ENCODE measurements at regions not wholly inside any gene's neighbourhood (a gene's known extent, or its start where the extent isn't known, plus 50 kb on each side); places are given as distances from the start of the nearest gene placed in this dataset.

DNA sequence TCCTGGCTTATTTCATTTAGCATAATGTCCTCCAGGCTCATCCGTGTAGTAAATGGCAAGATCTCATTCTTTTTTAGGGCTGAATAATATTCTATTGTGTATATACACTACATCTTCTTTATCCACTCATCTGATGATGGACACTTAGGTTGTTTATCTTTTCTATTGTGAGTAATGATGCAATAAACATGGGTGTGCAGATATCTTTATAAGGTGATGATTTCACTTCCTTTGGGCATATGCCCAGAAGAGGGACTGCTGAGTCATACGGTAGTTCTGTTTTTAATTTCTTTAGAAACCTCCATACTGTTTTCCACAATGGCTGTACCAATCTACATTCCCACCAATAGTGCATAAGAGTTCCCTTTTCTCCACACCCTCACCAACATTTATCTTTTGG, 317.6 kb upstream of the CNKSR2 start:
- no peaks in the 10 kb centered on the region for H3K9me3 ChIP-seq (ENCODE audit: severe bottlenecking)
- H3K36me3 ChIP-seq, result no peaks in the 10 kb centered on the region
- TF ChIP-seq, protein P1, sequence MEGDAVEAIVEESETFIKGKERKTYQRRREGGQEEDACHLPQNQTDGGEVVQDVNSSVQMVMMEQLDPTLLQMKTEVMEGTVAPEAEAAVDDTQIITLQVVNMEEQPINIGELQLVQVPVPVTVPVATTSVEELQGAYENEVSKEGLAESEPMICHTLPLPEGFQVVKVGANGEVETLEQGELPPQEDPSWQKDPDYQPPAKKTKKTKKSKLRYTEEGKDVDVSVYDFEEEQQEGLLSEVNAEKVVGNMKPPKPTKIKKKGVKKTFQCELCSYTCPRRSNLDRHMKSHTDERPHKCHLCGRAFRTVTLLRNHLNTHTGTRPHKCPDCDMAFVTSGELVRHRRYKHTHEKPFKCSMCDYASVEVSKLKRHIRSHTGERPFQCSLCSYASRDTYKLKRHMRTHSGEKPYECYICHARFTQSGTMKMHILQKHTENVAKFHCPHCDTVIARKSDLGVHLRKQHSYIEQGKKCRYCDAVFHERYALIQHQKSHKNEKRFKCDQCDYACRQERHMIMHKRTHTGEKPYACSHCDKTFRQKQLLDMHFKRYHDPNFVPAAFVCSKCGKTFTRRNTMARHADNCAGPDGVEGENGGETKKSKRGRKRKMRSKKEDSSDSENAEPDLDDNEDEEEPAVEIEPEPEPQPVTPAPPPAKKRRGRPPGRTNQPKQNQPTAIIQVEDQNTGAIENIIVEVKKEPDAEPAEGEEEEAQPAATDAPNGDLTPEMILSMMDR (IDR thresholded peaks at IDR 0.05; ENCODE audit: low read depth, low read length), result no peak
- H3K27ac ChIP-seq, result no peak overlapping the region
- peaks cover 8% of the 10 kb centered on the region for H3K27me3 ChIP-seq (ENCODE audit: insufficient read depth, low read depth, severe bottlenecking)
- H3K4me3 ChIP-seq (ENCODE audit: low read depth, low read length), result no peak overlapping the region
- DNase-seq, result no peak

DNA sequence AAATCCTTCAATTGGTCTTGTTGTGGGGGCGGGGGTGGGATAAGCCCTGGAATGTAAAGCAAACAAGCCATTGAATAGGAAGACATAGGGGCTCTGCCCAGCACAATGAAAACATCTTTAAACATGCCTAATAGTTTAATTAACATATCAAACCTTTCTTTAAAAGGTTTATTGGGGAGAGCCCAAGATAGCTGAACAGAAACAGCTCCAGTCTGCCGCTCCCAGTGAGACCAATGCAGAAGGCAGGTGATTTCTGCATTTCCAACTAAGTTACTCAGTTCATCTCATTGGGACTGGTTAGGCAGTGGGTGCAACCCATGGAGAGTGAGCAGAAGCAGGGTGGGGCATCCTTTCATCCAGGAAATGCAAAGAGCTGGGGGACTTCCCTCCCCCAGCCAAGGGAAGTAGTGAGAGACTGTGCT, 327.2 kb upstream of the CNKSR2 start:
- Histone ChIP-seq H3K4me3 (ENCODE audit: low read depth, low read length) (no peak overlapping the region), H3K9me3 (ENCODE audit: severe bottlenecking) (no peaks in the 10 kb centered on the region), H3K36me3 (no peaks in the 10 kb centered on the region), H3K27ac (no peak overlapping the region), H3K27me3 (ENCODE audit: insufficient read depth, low read depth, severe bottlenecking) (peaks cover 8% of the 10 kb centered on the region)
- TF ChIP-seq, protein P1 (IDR thresholded peaks at IDR 0.05; ENCODE audit: low read depth, low read length), result no peak
- DNase-seq, result no peak

DNA sequence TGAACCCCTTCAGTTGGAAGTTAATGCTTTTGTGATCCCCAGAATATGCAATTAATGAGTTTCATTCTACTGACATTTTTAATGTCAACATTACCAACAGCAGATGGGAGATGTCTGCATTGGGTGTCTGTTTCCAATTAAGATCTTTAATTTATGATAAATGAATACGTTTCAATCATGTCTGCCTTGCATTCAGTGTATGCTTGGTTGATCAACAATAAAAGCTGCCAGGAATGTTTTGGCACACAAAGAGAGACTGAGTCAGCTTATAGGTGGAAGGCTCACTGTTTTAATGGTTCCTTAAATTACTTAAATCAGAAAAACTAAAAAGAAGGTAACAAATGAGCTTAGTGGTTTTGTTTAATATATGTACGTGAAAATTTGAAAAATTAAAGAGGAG, 359.9 kb upstream of the CNKSR2 start:
- Histone ChIP-seq H3K36me3 (no peaks in the 10 kb centered on the region), H3K9me3 (ENCODE audit: severe bottlenecking) (peaks cover 3% of the 10 kb centered on the region), H3K27ac (no peak overlapping the region), H3K27me3 (ENCODE audit: insufficient read depth, low read depth, severe bottlenecking) (peaks cover 5% of the 10 kb centered on the region), H3K4me3 (ENCODE audit: low read depth, low read length) (no peak overlapping the region)
- TF ChIP-seq, protein P1 (IDR thresholded peaks at IDR 0.05; ENCODE audit: low read depth, low read length), result no peak
- no peak for DNase-seq

DNA sequence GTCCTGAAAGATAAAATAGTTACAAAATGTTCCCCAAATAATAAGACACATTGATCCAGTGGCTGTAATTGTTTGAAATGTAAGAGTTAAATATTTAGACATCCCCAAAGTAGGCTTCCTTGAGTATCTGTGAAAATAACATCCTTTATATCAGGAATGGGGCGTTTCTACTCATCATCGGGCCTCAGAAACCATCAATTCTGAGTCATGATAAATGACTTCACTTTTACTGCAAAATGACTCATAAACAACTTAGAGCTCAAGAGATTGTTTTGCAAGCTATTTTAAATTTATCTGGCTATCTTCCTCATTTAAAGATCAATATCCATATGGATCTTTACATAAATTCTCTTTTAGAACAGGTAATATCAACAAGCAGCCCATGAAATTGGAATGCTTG, 369.4 kb upstream of the CNKSR2 start:
- no peak for DNase-seq
- Histone ChIP-seq H3K4me3 (ENCODE audit: low read depth, low read length) (no peak overlapping the region), H3K27me3 (ENCODE audit: insufficient read depth, low read depth, severe bottlenecking) (peaks cover 3% of the 10 kb centered on the region), H3K27ac (no peak overlapping the region), H3K9me3 (ENCODE audit: severe bottlenecking) (no peaks in the 10 kb centered on the region), H3K36me3 (no peaks in the 10 kb centered on the region)
- TF ChIP-seq, protein P1 (IDR thresholded peaks at IDR 0.05; ENCODE audit: low read depth, low read length), result no peak

DNA sequence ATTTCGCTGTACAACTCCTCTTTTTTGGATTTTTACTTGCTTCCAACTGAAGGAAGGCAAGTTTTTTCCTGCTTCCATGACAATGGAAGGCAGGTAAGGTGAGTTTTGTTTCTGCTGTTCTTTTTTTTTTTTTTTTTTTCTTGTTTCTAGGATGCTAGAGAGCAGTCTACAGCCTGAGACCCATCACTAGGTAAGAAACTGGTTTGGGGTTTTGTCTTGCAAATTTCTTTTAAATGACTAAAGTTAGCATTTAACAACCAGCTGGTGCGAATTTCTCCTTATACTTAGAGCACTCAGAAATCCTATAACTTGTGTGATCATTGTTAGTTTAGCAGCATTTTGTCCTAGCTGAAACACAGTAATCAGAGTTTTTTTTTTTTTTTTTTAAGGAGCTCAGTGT, 378.4 kb upstream of the CNKSR2 start:
- TF ChIP-seq, protein P1 (IDR thresholded peaks at IDR 0.05; ENCODE audit: low read depth, low read length), result no peak
- no peak overlapping the region for H3K4me3 ChIP-seq (ENCODE audit: low read depth, low read length)
- H3K27ac ChIP-seq, result no peak overlapping the region
- peaks cover 5% of the 10 kb centered on the region for H3K27me3 ChIP-seq (ENCODE audit: insufficient read depth, low read depth, severe bottlenecking)
- no peaks in the 10 kb centered on the region for H3K9me3 ChIP-seq (ENCODE audit: severe bottlenecking)
- H3K36me3 ChIP-seq, result no peaks in the 10 kb centered on the region
- no peak for DNase-seq

DNA sequence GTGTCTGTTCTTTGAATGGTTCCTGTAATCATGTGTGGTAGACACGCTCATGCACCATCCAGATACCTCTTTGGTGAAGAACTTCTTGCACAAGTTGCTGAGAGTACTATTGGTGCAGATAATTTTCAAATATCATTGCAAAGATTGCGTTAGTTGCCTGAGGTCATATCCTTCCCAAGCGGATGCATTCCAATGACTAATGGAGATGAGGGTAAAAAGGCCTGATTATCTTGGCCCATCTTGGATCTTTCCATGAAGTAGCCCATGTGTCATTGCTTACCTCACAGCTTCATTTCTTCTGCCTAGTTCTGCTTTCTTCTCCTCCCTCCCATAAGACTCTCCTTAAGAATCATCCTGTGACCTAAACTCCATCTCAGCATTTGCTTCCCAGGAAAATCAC, 384.9 kb upstream of the CNKSR2 start:
- Histone ChIP-seq H3K9me3 (ENCODE audit: severe bottlenecking) (no peaks in the 10 kb centered on the region), H3K36me3 (no peaks in the 10 kb centered on the region), H3K27ac (no peak overlapping the region), H3K27me3 (ENCODE audit: insufficient read depth, low read depth, severe bottlenecking) (peaks cover 9% of the 10 kb centered on the region), H3K4me3 (ENCODE audit: low read depth, low read length) (no peak overlapping the region)
- no peak for DNase-seq
- TF ChIP-seq, protein P1 (IDR thresholded peaks at IDR 0.05; ENCODE audit: low read depth, low read length), result no peak

Measured in WERI-Rb-1 (cell line).